ENCODE measurements at regions not wholly inside any gene's neighbourhood (a gene's known extent, or its start where the extent isn't known, plus 50 kb on each side); places are given as distances from the start of the nearest gene placed in this dataset.
A peak's percentile ranks its signal among the peaks of the same experiment; 100 is the strongest.

DNA sequence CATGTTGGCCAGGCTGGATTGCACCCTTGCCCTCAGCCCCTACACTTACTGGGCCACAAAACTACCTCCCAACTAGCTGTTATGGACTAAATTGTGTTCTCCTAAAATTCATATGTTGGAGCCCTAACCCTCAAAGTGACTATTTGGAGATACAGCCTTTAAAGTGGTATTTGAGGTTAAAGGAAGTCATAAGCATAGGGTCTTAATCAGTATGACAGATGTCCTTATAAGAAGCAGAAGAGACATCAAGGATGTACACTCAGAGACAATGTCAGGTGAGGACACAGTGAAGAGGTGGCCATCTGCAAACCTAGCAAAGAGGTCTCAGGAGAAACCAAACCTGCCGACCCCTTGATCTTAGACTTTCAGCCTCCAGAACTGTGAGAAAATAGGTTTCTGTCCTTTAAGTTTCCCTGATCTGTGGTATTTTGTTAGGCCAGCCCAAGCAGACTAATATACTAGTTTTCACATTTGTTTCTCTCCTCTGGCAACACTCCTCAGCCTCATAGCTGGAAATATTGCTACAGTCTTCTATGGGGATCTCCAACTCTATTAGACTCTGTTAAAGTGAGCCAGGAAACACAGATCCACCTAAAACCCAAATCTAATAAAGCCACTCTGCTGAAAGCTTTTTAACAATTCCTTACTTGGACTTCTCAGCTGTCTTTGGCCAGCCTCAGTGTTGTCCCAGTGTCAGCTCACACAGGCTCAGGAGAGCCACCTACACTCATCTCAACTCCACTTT, 256.5 kb downstream of the TBC1D4 start:
- Histone ChIP-seq H2BK20ac (ENCODE audit: low read length) (no peak overlapping the region), H4K20me1 (replicated peaks in 1 of 2; ENCODE audit: control insufficient read depth in 1 of 2, insufficient read depth in 2 of 2, low read length in 2 of 2) (no peaks in the 10 kb centered on the region), H3K23me2 (ENCODE audit: low read depth, low read length) (no peaks in the 10 kb centered on the region), H4K5ac (ENCODE audit: insufficient read length, low read depth, low read length) (no peak overlapping the region), H3K27me3 (replicated peaks in 1 of 4; ENCODE audit: control insufficient read depth in 3 of 4, extremely low read depth in 1 of 4, insufficient read depth in 3 of 4, low read length in 3 of 4) (no peaks in the 10 kb centered on the region), H2AFZ (ENCODE audit: low read length) (peak overlapping the region; percentile 81), H3K4me3 (ENCODE audit: extremely low read depth in 1 of 4, insufficient read depth in 2 of 4, low read depth in 3 of 4, low read length in 4 of 4) (no peak overlapping the region), H4K8ac (ENCODE audit: extremely low read depth, insufficient read depth, low read length) (no peak overlapping the region), H2BK5ac (ENCODE audit: low read depth, low read length) (no peak overlapping the region), H2AK5ac (ENCODE audit: low read depth, low read length) (no peak overlapping the region), H3K79me2 (ENCODE audit: control insufficient read depth in 1 of 2, insufficient read depth in 2 of 2, low read length in 2 of 2) (no peaks in the 10 kb centered on the region), H3K9me3 (ENCODE audit: insufficient read depth in 2 of 2, low read depth in 1 of 2, low read length in 1 of 2) (no peaks in the 10 kb centered on the region), H3K27ac (ENCODE audit: low read depth, low read length) (no peak overlapping the region), H3K36me3 (ENCODE audit: control insufficient read depth in 2 of 4, insufficient read depth in 4 of 4, low read length in 3 of 4) (no peaks in the 10 kb centered on the region), H2BK12ac (ENCODE audit: low read depth, low read length) (no peak overlapping the region), H3K56ac (replicated peaks; ENCODE audit: insufficient read length, low read depth, low read length) (no peak overlapping the region), H3K4me1 (replicated peaks in 1 of 4; ENCODE audit: control insufficient read depth in 3 of 4, insufficient read depth in 4 of 4, low read length in 3 of 4) (no peaks in the 10 kb centered on the region; a peak in 1 of 7 replicates), H2BK120ac (replicated peaks; ENCODE audit: low read depth, low read length) (no peak overlapping the region), H2BK15ac (ENCODE audit: low read length) (no peak overlapping the region), H3K4me2 (ENCODE audit: insufficient read depth in 1 of 2, low read depth in 2 of 2, low read length in 2 of 2) (no peak overlapping the region), H4K91ac (replicated peaks; ENCODE audit: insufficient read length, low read length) (no peak overlapping the region), H3K18ac (ENCODE audit: extremely low read depth, low read length) (no peak overlapping the region), H3K23ac (ENCODE audit: insufficient read length) (no peak overlapping the region), H3K9ac (replicated peaks in 1 of 4; ENCODE audit: extremely low read depth in 1 of 4, low read depth in 3 of 4, low read length in 3 of 4) (no peak overlapping the region), H3K79me1 (ENCODE audit: low read depth, low read length) (no peaks in the 10 kb centered on the region), H3K14ac (ENCODE audit: insufficient read length) (no peak overlapping the region), H3K4ac (replicated peaks; ENCODE audit: insufficient read length, low read depth, low read length) (no peak overlapping the region)
- no peak for FAIRE-seq
- CTCF ChIA-PET (ENCODE audit: partially characterized antibody) = interaction anchor here (0.5 to 1.6 kb wide), 7 partner anchors 30 to 1475 kb away, joined by 3 to 5 read pairs (median 3); no protein-coding TSS in a partner anchor
- WGBS, 2 experiments (ENCODE audit: extremely low coverage in 1 of 2, insufficient coverage in 1 of 2, insufficient read length in 1 of 2, insufficient replicate concordance in 2 of 2, low coverage in 1 of 2, low lambda C conversion rate in 2 of 2, missing lambda C conversion rate in 1 of 2) = 87% methylated on average over 1 of the region's 1 CpG; no CpG with 5 or more reads in 1 of the 2 experiments
- DNase-seq (ENCODE audit: low read depth in 1 of 2, low spot score in 2 of 2) = no peak
- POLR2A ChIA-PET (ENCODE audit: partially characterized antibody) = no interaction called here
- TF ChIP-seq SP2 (IDR thresholded peaks at IDR 0.05; ENCODE audit: low read length) (no peak), TEAD4 (IDR thresholded peaks at IDR 0.05; ENCODE audit: low read depth, low read length) (no peak), TAF7 (optimal IDR thresholded peaks at IDR 0.05; ENCODE audit: borderline replicate concordance, low read depth, low read length) (no peak), JUN (IDR thresholded peaks at IDR 0.05; ENCODE audit: low read depth, low read length) (no peak), TBP (IDR thresholded peaks at IDR 0.05; ENCODE audit: low read depth, low read length) (no peak), POLR2AphosphoS5 (IDR thresholded peaks at IDR 0.05; ENCODE audit: low read depth, low read length) (no peak), RBBP5 (IDR thresholded peaks at IDR 0.05; ENCODE audit: borderline replicate concordance, low read depth, low read length) (no peak), CEBPB (IDR thresholded peaks at IDR 0.05; ENCODE audit: low read depth, low read length) (no peak), CHD2 (IDR thresholded peaks at IDR 0.05; ENCODE audit: low read length) (no peak), RFX5 (IDR thresholded peaks at IDR 0.05; ENCODE audit: borderline replicate concordance, low read depth, low read length) (no peak)
- TF ChIP-seq, protein P1, sequence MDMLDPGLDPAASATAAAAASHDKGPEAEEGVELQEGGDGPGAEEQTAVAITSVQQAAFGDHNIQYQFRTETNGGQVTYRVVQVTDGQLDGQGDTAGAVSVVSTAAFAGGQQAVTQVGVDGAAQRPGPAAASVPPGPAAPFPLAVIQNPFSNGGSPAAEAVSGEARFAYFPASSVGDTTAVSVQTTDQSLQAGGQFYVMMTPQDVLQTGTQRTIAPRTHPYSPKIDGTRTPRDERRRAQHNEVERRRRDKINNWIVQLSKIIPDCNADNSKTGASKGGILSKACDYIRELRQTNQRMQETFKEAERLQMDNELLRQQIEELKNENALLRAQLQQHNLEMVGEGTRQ (IDR thresholded peaks at IDR 0.05; ENCODE audit: low read length) = no peak
